ENCODE measurements at regions not wholly inside any gene's neighbourhood (a gene's known extent, or its start where the extent isn't known, plus 50 kb on each side); places are given as distances from the start of the nearest gene placed in this dataset.
"Not testable (repeated sequence)": the region's sequence is repeated elsewhere in the genome, so short reads cannot be mapped to it uniquely, and the experiment has no call there.

- intact Hi-C loops (cut with DNase I, micrococcal nuclease), result no loop called here
- ATAC-seq (no peak), DNase-seq (no peak)
Observed at GRCh38 chr4:55028196-55028595, 97.2 kb downstream of the KDR start.

- intact Hi-C loops (cut with DNase I, micrococcal nuclease), result no loop called here
- DNase-seq (no peak), ATAC-seq (no peak)
Observed at GRCh38 chr4:55027596-55027995, 97.8 kb downstream of the KDR start.

GRCh38 chr4:55025456-55025855 is 99.9 kb downstream of the KDR start:
- ATAC-seq; intact Hi-C loops (cut with DNase I, micrococcal nuclease); DNase-seq: not testable (repeated sequence)

- DNase-seq, result no peak
- ATAC-seq, result no peak
- intact Hi-C loops (cut with DNase I, micrococcal nuclease), result no loop called here
Observed at GRCh38 chr4:55023030-55023429, 102.4 kb downstream of the KDR start.

GRCh38 chr4:55021214-55021613 is 104.2 kb downstream of the KDR start:
- ATAC-seq, result no peak
- intact Hi-C loops (cut with DNase I, micrococcal nuclease), result no loop called here

GRCh38 chr4:55020131-55020530 is 105.3 kb downstream of the KDR start:
- intact Hi-C loops (cut with DNase I, micrococcal nuclease), result no loop called here
- DNase-seq, result no peak
- no peak for ATAC-seq

More at GRCh38 chr4:55021214-55021613, 104.2 kb downstream of the KDR start:
- DNase-seq, result no peak

- intact Hi-C loops (cut with DNase I, micrococcal nuclease), result no loop called here
- ATAC-seq (no peak), DNase-seq (no peak)
Observed at GRCh38 chr4:55018978-55019377, 106.4 kb downstream of the KDR start.

- intact Hi-C loops (cut with DNase I, micrococcal nuclease), result no loop called here
- ATAC-seq, result no peak
- no peak for DNase-seq
Observed at GRCh38 chr4:55018521-55018920, 106.9 kb downstream of the KDR start.

- ATAC-seq (no peak), DNase-seq (no peak)
- intact Hi-C loops (cut with DNase I, micrococcal nuclease), result no loop called here
Observed at GRCh38 chr4:55017406-55017805, 108.0 kb downstream of the KDR start.

- DNase-seq (no peak), ATAC-seq (no peak)
- intact Hi-C loops (cut with DNase I, micrococcal nuclease), result no loop called here
Observed at GRCh38 chr4:55016131-55016530, 109.3 kb downstream of the KDR start.

GRCh38 chr4:55014876-55015275 is 110.5 kb downstream of the KDR start:
- no peak for DNase-seq
- intact Hi-C loops (cut with DNase I, micrococcal nuclease), result no loop called here
- no peak for ATAC-seq

GRCh38 chr4:55013431-55013955 is 111.9 kb downstream of the KDR start:
- ATAC-seq (no peak), DNase-seq (no peak)
- intact Hi-C loops (cut with DNase I, micrococcal nuclease), result no loop called here

- ATAC-seq (no peak), DNase-seq (no peak)
- intact Hi-C loops (cut with DNase I, micrococcal nuclease), result no loop called here
Observed at GRCh38 chr4:55012363-55013230, 112.8 kb downstream of the KDR start.

- ATAC-seq (no peak), DNase-seq (no peak)
- intact Hi-C loops (cut with DNase I, micrococcal nuclease), result no loop called here
Observed at GRCh38 chr4:55011761-55012160, 113.6 kb downstream of the KDR start.

- intact Hi-C loops (cut with DNase I, micrococcal nuclease), result no loop called here
- ATAC-seq (no peak), DNase-seq (no peak)
Observed at GRCh38 chr4:55010550-55010949, 114.8 kb downstream of the KDR start.

GRCh38 chr4:55008166-55009056 is 117.0 kb downstream of the KDR start:
- DNase-seq (no peak), ATAC-seq (no peak)
- intact Hi-C loops (cut with DNase I, micrococcal nuclease), result no loop called here

- intact Hi-C loops (cut with DNase I, micrococcal nuclease), result no loop called here
- no peak for ATAC-seq
- DNase-seq, result no peak
Observed at GRCh38 chr4:55005910-55006309, 119.5 kb downstream of the KDR start.

GRCh38 chr4:55004831-55005230 is 120.6 kb downstream of the KDR start:
- DNase-seq, result no peak
- intact Hi-C loops (cut with DNase I, micrococcal nuclease), result no loop called here
- no peak for ATAC-seq

- no peak for DNase-seq
- ATAC-seq, result no peak
- intact Hi-C loops (cut with DNase I, micrococcal nuclease), result no loop called here
Observed at GRCh38 chr4:55002431-55002830, 123.0 kb downstream of the KDR start.

- intact Hi-C loops (cut with DNase I, micrococcal nuclease), result no loop called here
- ATAC-seq (no peak), DNase-seq (no peak)
Observed at GRCh38 chr4:55001538-55001937, 123.9 kb downstream of the KDR start.

All from left colon (tissue), 2 donors.